HG03575 (cell line): ENCODE measurements at regions not wholly inside any gene's neighbourhood (a gene's known extent, or its start where the extent isn't known, plus 50 kb on each side); places are given as distances from the start of the nearest gene placed in this dataset.

Experiments
- ATAC-seq: cut with Tn5 transposase; IDR thresholded peaks from one replicate; pipeline ENCODE4 v1.9.1; 2021; ENCODE audit not compliant: unreplicated experiment, insufficient number of reproducible peaks, low FRiP score; ENCODE audit errors: extremely low read depth

- ATAC-seq: no peak
These were observed 441.5 kb upstream of the POU3F3 start for GRCh38 chr2:104412384-104412783.

GRCh38 chr2:104413890-104414289, 440.0 kb upstream of the POU3F3 start:
- ATAC-seq: no peak

- no peak for ATAC-seq
These were observed 438.6 kb upstream of the POU3F3 start for GRCh38 chr2:104415284-104415683.

GRCh38 chr2:104416339-104417000, 437.4 kb upstream of the POU3F3 start:
- no peak for ATAC-seq

GRCh38 chr2:104420420-104420819, 433.5 kb upstream of the POU3F3 start:
- no peak for ATAC-seq

- ATAC-seq: no peak
These were observed 433.0 kb upstream of the POU3F3 start for GRCh38 chr2:104420953-104421352.

GRCh38 chr2:104425850-104426595, 427.9 kb upstream of the POU3F3 start:
- no peak for ATAC-seq

GRCh38 chr2:104428155-104428554, 425.8 kb upstream of the POU3F3 start:
- ATAC-seq: no peak

- no peak for ATAC-seq
These were observed 424.1 kb upstream of the POU3F3 start for GRCh38 chr2:104429639-104430358.

GRCh38 chr2:104430359-104430740, 423.6 kb upstream of the POU3F3 start:
- ATAC-seq: no peak

GRCh38 chr2:104430852-104431251, 423.1 kb upstream of the POU3F3 start:
- ATAC-seq: no peak

GRCh38 chr2:104431701-104432121, 422.2 kb upstream of the POU3F3 start:
- ATAC-seq: no peak

- no peak for ATAC-seq
These were observed 421.5 kb upstream of the POU3F3 start for GRCh38 chr2:104432401-104432800.

GRCh38 chr2:104432991-104433390, 420.9 kb upstream of the POU3F3 start:
- no peak for ATAC-seq

- no peak for ATAC-seq
These were observed 420.3 kb upstream of the POU3F3 start for GRCh38 chr2:104433657-104434056.

GRCh38 chr2:104434318-104434792, 419.6 kb upstream of the POU3F3 start:
- ATAC-seq: peak; percentile 83

GRCh38 chr2:104434966-104435365, 418.9 kb upstream of the POU3F3 start:
- no peak for ATAC-seq

- ATAC-seq: no peak
These were observed 415.4 kb upstream of the POU3F3 start for GRCh38 chr2:104438481-104438880.

- no peak for ATAC-seq
These were observed 410.8 kb upstream of the POU3F3 start for GRCh38 chr2:104443145-104443544.

GRCh38 chr2:104444392-104444791, 409.5 kb upstream of the POU3F3 start:
- no peak for ATAC-seq
